ENCODE measurements at regions not wholly inside any gene's neighbourhood (a gene's known extent, or its start where the extent isn't known, plus 50 kb on each side); places are given as distances from the start of the nearest gene placed in this dataset.

DNA sequence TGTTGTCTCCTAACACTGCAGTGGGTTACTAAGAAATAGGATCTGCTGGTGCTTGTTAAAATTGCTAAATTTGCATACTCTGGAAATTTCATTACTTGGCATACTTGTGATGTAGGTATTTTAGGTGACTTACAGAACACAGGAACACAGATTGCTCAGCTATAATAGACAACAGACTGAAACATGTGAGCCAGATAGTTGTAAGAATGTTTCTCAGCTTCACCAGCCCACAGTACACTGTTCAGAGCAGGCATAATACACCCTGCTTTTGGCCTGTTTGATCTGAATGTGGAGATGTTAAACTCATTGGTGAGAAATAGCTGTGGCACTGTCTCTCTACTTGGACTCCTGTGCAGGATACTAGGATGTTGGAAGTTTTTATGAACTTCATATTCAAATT lies 275.7 kb downstream of the CSNK1G3 start (continued):
- TF ChIP-seq, protein P1, sequence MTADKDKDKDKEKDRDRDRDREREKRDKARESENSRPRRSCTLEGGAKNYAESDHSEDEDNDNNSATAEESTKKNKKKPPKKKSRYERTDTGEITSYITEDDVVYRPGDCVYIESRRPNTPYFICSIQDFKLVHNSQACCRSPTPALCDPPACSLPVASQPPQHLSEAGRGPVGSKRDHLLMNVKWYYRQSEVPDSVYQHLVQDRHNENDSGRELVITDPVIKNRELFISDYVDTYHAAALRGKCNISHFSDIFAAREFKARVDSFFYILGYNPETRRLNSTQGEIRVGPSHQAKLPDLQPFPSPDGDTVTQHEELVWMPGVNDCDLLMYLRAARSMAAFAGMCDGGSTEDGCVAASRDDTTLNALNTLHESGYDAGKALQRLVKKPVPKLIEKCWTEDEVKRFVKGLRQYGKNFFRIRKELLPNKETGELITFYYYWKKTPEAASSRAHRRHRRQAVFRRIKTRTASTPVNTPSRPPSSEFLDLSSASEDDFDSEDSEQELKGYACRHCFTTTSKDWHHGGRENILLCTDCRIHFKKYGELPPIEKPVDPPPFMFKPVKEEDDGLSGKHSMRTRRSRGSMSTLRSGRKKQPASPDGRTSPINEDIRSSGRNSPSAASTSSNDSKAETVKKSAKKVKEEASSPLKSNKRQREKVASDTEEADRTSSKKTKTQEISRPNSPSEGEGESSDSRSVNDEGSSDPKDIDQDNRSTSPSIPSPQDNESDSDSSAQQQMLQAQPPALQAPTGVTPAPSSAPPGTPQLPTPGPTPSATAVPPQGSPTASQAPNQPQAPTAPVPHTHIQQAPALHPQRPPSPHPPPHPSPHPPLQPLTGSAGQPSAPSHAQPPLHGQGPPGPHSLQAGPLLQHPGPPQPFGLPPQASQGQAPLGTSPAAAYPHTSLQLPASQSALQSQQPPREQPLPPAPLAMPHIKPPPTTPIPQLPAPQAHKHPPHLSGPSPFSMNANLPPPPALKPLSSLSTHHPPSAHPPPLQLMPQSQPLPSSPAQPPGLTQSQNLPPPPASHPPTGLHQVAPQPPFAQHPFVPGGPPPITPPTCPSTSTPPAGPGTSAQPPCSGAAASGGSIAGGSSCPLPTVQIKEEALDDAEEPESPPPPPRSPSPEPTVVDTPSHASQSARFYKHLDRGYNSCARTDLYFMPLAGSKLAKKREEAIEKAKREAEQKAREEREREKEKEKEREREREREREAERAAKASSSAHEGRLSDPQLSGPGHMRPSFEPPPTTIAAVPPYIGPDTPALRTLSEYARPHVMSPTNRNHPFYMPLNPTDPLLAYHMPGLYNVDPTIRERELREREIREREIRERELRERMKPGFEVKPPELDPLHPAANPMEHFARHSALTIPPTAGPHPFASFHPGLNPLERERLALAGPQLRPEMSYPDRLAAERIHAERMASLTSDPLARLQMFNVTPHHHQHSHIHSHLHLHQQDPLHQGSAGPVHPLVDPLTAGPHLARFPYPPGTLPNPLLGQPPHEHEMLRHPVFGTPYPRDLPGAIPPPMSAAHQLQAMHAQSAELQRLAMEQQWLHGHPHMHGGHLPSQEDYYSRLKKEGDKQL (CRISPR knock-in tag; IDR thresholded peaks at IDR 0.05; ENCODE audit: low read depth): no peak
- TF ChIP-seq, protein P2, sequence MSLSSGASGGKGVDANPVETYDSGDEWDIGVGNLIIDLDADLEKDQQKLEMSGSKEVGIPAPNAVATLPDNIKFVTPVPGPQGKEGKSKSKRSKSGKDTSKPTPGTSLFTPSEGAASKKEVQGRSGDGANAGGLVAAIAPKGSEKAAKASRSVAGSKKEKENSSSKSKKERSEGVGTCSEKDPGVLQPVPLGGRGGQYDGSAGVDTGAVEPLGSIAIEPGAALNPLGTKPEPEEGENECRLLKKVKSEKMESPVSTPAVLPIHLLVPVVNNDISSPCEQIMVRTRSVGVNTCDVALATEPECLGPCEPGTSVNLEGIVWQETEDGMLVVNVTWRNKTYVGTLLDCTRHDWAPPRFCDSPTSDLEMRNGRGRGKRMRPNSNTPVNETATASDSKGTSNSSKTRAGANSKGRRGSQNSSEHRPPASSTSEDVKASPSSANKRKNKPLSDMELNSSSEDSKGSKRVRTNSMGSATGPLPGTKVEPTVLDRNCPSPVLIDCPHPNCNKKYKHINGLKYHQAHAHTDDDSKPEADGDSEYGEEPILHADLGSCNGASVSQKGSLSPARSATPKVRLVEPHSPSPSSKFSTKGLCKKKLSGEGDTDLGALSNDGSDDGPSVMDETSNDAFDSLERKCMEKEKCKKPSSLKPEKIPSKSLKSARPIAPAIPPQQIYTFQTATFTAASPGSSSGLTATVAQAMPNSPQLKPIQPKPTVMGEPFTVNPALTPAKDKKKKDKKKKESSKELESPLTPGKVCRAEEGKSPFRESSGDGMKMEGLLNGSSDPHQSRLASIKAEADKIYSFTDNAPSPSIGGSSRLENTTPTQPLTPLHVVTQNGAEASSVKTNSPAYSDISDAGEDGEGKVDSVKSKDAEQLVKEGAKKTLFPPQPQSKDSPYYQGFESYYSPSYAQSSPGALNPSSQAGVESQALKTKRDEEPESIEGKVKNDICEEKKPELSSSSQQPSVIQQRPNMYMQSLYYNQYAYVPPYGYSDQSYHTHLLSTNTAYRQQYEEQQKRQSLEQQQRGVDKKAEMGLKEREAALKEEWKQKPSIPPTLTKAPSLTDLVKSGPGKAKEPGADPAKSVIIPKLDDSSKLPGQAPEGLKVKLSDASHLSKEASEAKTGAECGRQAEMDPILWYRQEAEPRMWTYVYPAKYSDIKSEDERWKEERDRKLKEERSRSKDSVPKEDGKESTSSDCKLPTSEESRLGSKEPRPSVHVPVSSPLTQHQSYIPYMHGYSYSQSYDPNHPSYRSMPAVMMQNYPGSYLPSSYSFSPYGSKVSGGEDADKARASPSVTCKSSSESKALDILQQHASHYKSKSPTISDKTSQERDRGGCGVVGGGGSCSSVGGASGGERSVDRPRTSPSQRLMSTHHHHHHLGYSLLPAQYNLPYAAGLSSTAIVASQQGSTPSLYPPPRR (CRISPR knock-in tag; IDR thresholded peaks at IDR 0.05; ENCODE audit: borderline replicate concordance): no peak
- no peak for TF ChIP-seq CREBL2 (CRISPR knock-in tag; IDR thresholded peaks at IDR 0.05; ENCODE audit: borderline replicate concordance)
- no peak for TF ChIP-seq ZNF782 (CRISPR knock-in tag; IDR thresholded peaks at IDR 0.05; ENCODE audit: borderline replicate concordance)
- TF ChIP-seq, protein P3, sequence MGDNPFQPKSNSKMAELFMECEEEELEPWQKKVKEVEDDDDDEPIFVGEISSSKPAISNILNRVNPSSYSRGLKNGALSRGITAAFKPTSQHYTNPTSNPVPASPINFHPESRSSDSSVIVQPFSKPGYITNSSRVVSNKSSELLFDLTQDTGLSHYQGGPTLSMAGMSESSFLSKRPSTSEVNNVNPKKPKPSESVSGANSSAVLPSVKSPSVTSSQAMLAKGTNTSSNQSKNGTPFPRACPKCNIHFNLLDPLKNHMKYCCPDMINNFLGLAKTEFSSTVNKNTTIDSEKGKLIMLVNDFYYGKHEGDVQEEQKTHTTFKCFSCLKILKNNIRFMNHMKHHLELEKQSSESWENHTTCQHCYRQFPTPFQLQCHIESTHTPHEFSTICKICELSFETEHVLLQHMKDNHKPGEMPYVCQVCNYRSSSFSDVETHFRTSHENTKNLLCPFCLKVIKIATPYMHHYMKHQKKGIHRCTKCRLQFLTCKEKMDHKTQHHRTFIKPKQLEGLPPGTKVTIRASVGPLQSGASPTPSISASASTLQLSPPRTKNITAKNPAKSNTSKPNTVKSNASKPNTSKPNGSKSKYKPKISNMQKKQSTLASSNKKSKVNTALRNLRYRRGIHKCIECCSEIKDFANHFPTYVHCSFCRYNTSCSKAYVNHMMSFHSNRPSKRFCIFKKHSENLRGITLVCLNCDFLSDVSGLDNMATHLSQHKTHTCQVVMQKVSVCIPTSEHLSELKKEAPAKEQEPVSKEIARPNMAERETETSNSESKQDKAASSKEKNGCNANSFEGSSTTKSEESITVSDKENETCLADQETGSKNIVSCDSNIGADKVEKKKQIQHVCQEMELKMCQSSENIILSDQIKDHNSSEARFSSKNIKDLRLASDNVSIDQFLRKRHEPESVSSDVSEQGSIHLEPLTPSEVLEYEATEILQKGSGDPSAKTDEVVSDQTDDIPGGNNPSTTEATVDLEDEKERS (CRISPR knock-in tag; IDR thresholded peaks at IDR 0.05): no peak
- TF ChIP-seq THAP8 (CRISPR knock-in tag; IDR thresholded peaks at IDR 0.05; ENCODE audit: borderline replicate concordance): no peak
- TF ChIP-seq ZNF367 (CRISPR knock-in tag; IDR thresholded peaks at IDR 0.05; ENCODE audit: borderline replicate concordance): no peak
- TF ChIP-seq ZNF749 (CRISPR knock-in tag; IDR thresholded peaks at IDR 0.05; ENCODE audit: borderline replicate concordance): no peak
- no peak for TF ChIP-seq MXD3 (CRISPR knock-in tag; IDR thresholded peaks at IDR 0.05)
- no peak for TF ChIP-seq ZNF274 (CRISPR knock-in tag; IDR thresholded peaks at IDR 0.05)
